SU-DHL-6 (cell line): ENCODE measurements at regions not wholly inside any gene's neighbourhood (a gene's known extent, or its start where the extent isn't known, plus 50 kb on each side); places are given as distances from the start of the nearest gene placed in this dataset.

Experiments used
- H2AFZ ChIP-seq: fragments of 200-600 bp; sonication (generic); 2 replicates; pipeline ENCODE4 v1.6.1; 2014; ENCODE audit warnings: low read depth, mild to moderate bottlenecking, moderate library complexity, mixed read lengths, antibody characterized with exemption, low read length; ENCODE audit not compliant: severe bottlenecking
- H3F3A ChIP-seq: fragments of 200-600 bp; shearing (Covaris generic); 2 replicates; pipeline ENCODE4 v1.6.0; 2016; ENCODE audit warnings: antibody characterized with exemption, mild to moderate bottlenecking; ENCODE audit not compliant: insufficient read depth
- H3K27ac ChIP-seq: fragments of 200-600 bp; sonication (generic); 2 replicates; pipeline ENCODE4 v1.5.1; 2016; ENCODE audit warnings: low read depth, mild to moderate bottlenecking, low read length, moderate library complexity, mixed read lengths
- H3K27me3 ChIP-seq: fragments of 200-600 bp; sonication (generic), shearing (Covaris generic); 2 replicates; pipeline ENCODE4 v1.6.0; 2014; ENCODE audit warnings: mild to moderate bottlenecking, low read length
- H3K36me3 ChIP-seq: fragments of 200-600 bp; sonication (generic); 2 replicates; pipeline ENCODE4 v1.6.1; 2014; ENCODE audit warnings: mild to moderate bottlenecking, low read length, mixed read lengths
- H3K4me2 ChIP-seq: fragments of 300-600, 200-600 bp; shearing (Covaris generic), sonication (generic); 2 replicates; pipeline ENCODE4 v1.6.0; 2014; ENCODE audit warnings: low read length, low read depth, mild to moderate bottlenecking; ENCODE audit not compliant: poor library complexity, severe bottlenecking
- H3K4me3 ChIP-seq: fragments of 200-600 bp; sonication (generic); 2 replicates; pipeline ENCODE4 v1.5.1; 2014; ENCODE audit warnings: antibody characterized with exemption, low read length, mild to moderate bottlenecking, mixed read lengths; ENCODE audit not compliant: insufficient read depth, poor library complexity, severe bottlenecking
- H3K79me2 ChIP-seq: fragments of 200-600 bp; sonication (generic); 2 replicates; pipeline ENCODE4 v1.6.1; 2014; ENCODE audit warnings: mild to moderate bottlenecking, low read length, moderate library complexity; ENCODE audit not compliant: insufficient read depth
- H3K9ac ChIP-seq: fragments of 200-600 bp; sonication (generic); 2 replicates; pipeline ENCODE4 v1.7.0; 2014; ENCODE audit warnings: mild to moderate bottlenecking, low read length
- H3K9me2 ChIP-seq: fragments of 200-600 bp; sonication (generic); replicated peaks from 2 replicates; pipeline ENCODE4 v1.6.1; 2014; ENCODE audit warnings: low read length; ENCODE audit not compliant: insufficient read depth
- H3K9me3 ChIP-seq: fragments of 200-600 bp; sonication (generic); 2 replicates; pipeline ENCODE4 v1.6.1; 2014; ENCODE audit warnings: low read length, mixed read lengths; ENCODE audit not compliant: insufficient read depth
- H4K20me1 ChIP-seq: fragments of 200-600 bp; sonication (generic); 2 replicates; pipeline ENCODE4 v1.6.1; 2014; ENCODE audit warnings: low read depth, mild to moderate bottlenecking, antibody characterized with exemption, low read length, moderate library complexity, mixed read lengths
- EZH2phosphoT487 ChIP-seq: fragments of 200-600 bp; sonication (generic), shearing (Covaris generic); conservative IDR thresholded peaks from 2 replicates; pipeline ENCODE4 v1.6.1; 2018; ENCODE audit warnings: mild to moderate bottlenecking, antibody characterized with exemption, low read length, moderate library complexity, mixed read lengths
- TF ChIP-seq, protein P1 (sequence below): fragments of 200-600 bp; sonication (generic); IDR thresholded peaks from one replicate; pipeline ENCODE4 v1.5.1; 2017; ENCODE audit warnings: antibody characterized with exemption, mild to moderate bottlenecking, low read length, moderate library complexity; ENCODE audit not compliant: insufficient read depth, poor library complexity, severe bottlenecking

GRCh38 chr3:193768070-193768394, 175.0 kb downstream of the OPA1 start:
- H3K27ac ChIP-seq: no peak overlapping the region
- TF ChIP-seq, protein P1, sequence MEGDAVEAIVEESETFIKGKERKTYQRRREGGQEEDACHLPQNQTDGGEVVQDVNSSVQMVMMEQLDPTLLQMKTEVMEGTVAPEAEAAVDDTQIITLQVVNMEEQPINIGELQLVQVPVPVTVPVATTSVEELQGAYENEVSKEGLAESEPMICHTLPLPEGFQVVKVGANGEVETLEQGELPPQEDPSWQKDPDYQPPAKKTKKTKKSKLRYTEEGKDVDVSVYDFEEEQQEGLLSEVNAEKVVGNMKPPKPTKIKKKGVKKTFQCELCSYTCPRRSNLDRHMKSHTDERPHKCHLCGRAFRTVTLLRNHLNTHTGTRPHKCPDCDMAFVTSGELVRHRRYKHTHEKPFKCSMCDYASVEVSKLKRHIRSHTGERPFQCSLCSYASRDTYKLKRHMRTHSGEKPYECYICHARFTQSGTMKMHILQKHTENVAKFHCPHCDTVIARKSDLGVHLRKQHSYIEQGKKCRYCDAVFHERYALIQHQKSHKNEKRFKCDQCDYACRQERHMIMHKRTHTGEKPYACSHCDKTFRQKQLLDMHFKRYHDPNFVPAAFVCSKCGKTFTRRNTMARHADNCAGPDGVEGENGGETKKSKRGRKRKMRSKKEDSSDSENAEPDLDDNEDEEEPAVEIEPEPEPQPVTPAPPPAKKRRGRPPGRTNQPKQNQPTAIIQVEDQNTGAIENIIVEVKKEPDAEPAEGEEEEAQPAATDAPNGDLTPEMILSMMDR: no peak
- no peak for TF ChIP-seq EZH2phosphoT487
- no peaks in the 10 kb centered on the region for H3K9me2 ChIP-seq
- no peak overlapping the region for H2AFZ ChIP-seq
- H4K20me1 ChIP-seq: no peaks in the 10 kb centered on the region
- no peaks in the 10 kb centered on the region for H3K27me3 ChIP-seq
- no peak overlapping the region for H3K4me3 ChIP-seq
- H3K9me3 ChIP-seq: no peaks in the 10 kb centered on the region
- H3K4me2 ChIP-seq: no peak overlapping the region
- H3K36me3 ChIP-seq: no peaks in the 10 kb centered on the region
- H3K9ac ChIP-seq: no peak overlapping the region
- no peaks in the 10 kb centered on the region for H3K79me2 ChIP-seq
- no peaks in the 10 kb centered on the region for H3F3A ChIP-seq

- Histone ChIP-seq H4K20me1 (no peaks in the 10 kb centered on the region), H3K9ac (no peak overlapping the region), H3K9me2 (no peaks in the 10 kb centered on the region), H3K4me2 (no peak overlapping the region), H3K36me3 (no peaks in the 10 kb centered on the region), H2AFZ (no peak overlapping the region), H3K4me3 (no peak overlapping the region), H3K27ac (no peak overlapping the region), H3F3A (no peaks in the 10 kb centered on the region), H3K79me2 (no peaks in the 10 kb centered on the region), H3K27me3 (no peaks in the 10 kb centered on the region), H3K9me3 (no peaks in the 10 kb centered on the region)
- TF ChIP-seq, protein P1: no peak
- no peak for TF ChIP-seq EZH2phosphoT487
These were observed 176.4 kb downstream of the OPA1 start for GRCh38 chr3:193769437-193769836.

DNA sequence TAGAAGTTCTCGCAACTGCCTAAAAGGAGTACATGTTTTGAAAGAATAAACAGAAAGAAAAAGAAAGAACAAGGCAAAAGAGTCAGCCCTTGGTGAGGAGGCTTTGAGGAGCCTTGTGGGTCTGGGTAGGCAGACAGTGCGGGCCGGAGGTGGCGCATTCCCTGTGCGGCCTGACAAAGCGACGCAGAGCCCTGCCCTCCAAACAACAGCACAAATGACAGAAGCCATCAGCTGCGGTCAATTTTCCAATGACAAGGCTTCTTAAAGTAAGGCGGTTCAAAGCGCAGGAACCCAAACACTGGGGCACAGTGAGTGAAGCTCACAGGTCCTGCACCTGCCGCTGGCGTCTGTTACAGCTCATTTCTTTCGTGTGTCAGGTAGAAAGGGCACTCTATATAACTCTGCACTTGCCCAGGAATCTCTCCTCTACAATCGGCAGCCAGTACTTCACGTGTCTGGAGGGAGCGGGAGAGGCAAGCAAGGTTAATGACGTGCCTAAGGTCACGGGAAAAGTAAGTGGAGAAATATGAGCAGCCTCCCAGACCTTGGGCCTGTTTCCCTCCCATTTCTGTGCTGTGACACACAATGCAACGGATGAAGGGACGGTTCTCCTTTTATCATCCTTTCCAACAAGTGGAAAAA, 178.1 kb downstream of the OPA1 start:
- no peaks in the 10 kb centered on the region for H3K36me3 ChIP-seq
- TF ChIP-seq, protein P1: no peak
- no peak for TF ChIP-seq EZH2phosphoT487
- H3K9me3 ChIP-seq: no peaks in the 10 kb centered on the region
- no peaks in the 10 kb centered on the region for H4K20me1 ChIP-seq
- no peaks in the 10 kb centered on the region for H3K79me2 ChIP-seq
- no peaks in the 10 kb centered on the region for H3F3A ChIP-seq
- H2AFZ ChIP-seq: no peak overlapping the region
- H3K27ac ChIP-seq: no peak overlapping the region
- H3K9ac ChIP-seq: no peak overlapping the region
- H3K4me2 ChIP-seq: no peak overlapping the region
- no peak overlapping the region for H3K4me3 ChIP-seq
- H3K27me3 ChIP-seq: no peaks in the 10 kb centered on the region
- no peaks in the 10 kb centered on the region for H3K9me2 ChIP-seq
